Neural progenitor cell (in vitro differentiated cells): ENCODE measurements at regions not wholly inside any gene's neighbourhood (a gene's known extent, or its start where the extent isn't known, plus 50 kb on each side); places are given as distances from the start of the nearest gene placed in this dataset.

ENCODE experiments used
- DNase-seq: peaks from one replicate; pipeline ENCODE4 v3.0.0-alpha.2; 2016; ENCODE audit warnings: low spot score
- H2AFZ ChIP-seq: fragments of 200-600 bp; sonication (generic); replicated peaks from 2 replicates; pipeline ENCODE4 v1.6.1; 2016; ENCODE audit warnings: antibody characterized with exemption
- H3F3A ChIP-seq: fragments of 200-600 bp; sonication (generic); 2 replicates; pipeline ENCODE4 v1.6.1; 2016; ENCODE audit warnings: antibody characterized with exemption, low read depth
- H3K27ac ChIP-seq: fragments of 200-600 bp; sonication (generic); 2 replicates; pipeline ENCODE4 v1.5.1; 2016; ENCODE audit warnings: mild to moderate bottlenecking
- H3K27me3 ChIP-seq: fragments of 200-600 bp; sonication (generic); 2 replicates; pipeline ENCODE4 v1.6.1; 2016; ENCODE audit warnings: mild to moderate bottlenecking, moderate library complexity
- H3K36me3 ChIP-seq: fragments of 200-600 bp; sonication (generic); 2 replicates; pipeline ENCODE4 v1.5.1; 2016
- H3K4me1 ChIP-seq: fragments of 200-600 bp; sonication (generic); 2 replicates; pipeline ENCODE4 v1.6.1; 2016; ENCODE audit warnings: mixed run types
- H3K4me2 ChIP-seq: fragments of 200-600 bp; sonication (generic); 2 replicates; pipeline ENCODE4 v1.6.1; 2016
- H3K4me3 ChIP-seq: fragments of 200-600 bp; sonication (generic); 2 replicates; pipeline ENCODE4 v1.5.1; 2016
- H3K79me2 ChIP-seq: fragments of 200-600 bp; sonication (generic); 2 replicates; pipeline ENCODE4 v1.6.1; 2016; ENCODE audit warnings: low read depth
- H3K9ac ChIP-seq: fragments of 200-600 bp; sonication (generic); 2 replicates; pipeline ENCODE4 v1.6.1; 2016
- H3K9me3 ChIP-seq: fragments of 200-600 bp; sonication (generic); 2 replicates; pipeline ENCODE4 v1.5.1; 2016; ENCODE audit warnings: low read depth
- H4K20me1 ChIP-seq: fragments of 200-600 bp; sonication (generic); 2 replicates; pipeline ENCODE4 v1.6.1; 2016; ENCODE audit warnings: low read depth
- H3K27ac Mint-ChIP-seq: 3 replicates; pipeline ENCODE4 v1.8.0; 2021; ENCODE audit warnings: mixed read lengths
- H3K27me3 Mint-ChIP-seq: 2 replicates; pipeline ENCODE4 v1.8.0; 2022; ENCODE audit warnings: low read depth, mild to moderate bottlenecking, inconsistent platforms, moderate library complexity, mixed read lengths; ENCODE audit not compliant: insufficient read depth
- H3K36me3 Mint-ChIP-seq: 3 replicates; pipeline ENCODE4 v1.8.0; 2021; ENCODE audit warnings: mixed read lengths
- H3K4me1 Mint-ChIP-seq: 3 replicates; pipeline ENCODE4 v1.8.0; 2021; ENCODE audit warnings: mixed read lengths
- H3K4me3 Mint-ChIP-seq: 3 replicates; pipeline ENCODE4 v1.8.0; 2021; ENCODE audit warnings: mild to moderate bottlenecking, moderate library complexity, mixed read lengths
- H3K9me3 Mint-ChIP-seq: 3 replicates; pipeline ENCODE4 v1.8.0; 2020; ENCODE audit warnings: mixed read lengths
- EZH2 ChIP-seq: fragments of 200-600 bp; sonication (generic); IDR thresholded peaks from 2 replicates; pipeline ENCODE4 v1.6.1; 2017; ENCODE audit warnings: antibody characterized with exemption, mild to moderate bottlenecking, moderate library complexity
- EZH2phosphoT487 ChIP-seq: fragments of 200-600 bp; sonication (generic); IDR thresholded peaks from 2 replicates; pipeline ENCODE4 v1.6.1; 2017; ENCODE audit warnings: antibody characterized with exemption
- TF ChIP-seq, protein P1 (sequence below): fragments of 200-600 bp; sonication (generic); IDR thresholded peaks from 2 replicates; pipeline ENCODE4 v1.5.1; 2017; ENCODE audit warnings: antibody characterized with exemption, mild to moderate bottlenecking

DNA sequence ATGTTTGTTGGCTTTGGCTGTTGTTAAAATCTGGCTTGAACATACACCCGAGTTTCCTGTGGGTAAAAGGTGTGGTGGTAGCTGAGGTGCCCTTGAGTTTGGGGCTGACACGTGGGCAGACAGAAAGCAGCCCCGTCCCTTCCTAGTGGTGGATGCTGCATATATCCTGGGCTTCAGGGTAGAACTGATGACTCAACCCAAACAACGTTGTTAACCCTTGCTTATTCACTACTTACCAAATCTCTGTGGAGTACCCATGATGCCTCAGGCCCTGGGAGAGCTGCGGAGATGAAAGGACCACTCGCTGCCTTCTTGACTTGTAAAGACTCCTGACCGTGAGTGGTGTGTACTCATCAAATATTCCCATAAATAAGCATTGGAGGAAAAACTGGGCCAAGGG is 245.1 kb downstream of the RAB11FIP2 start:
- H2AFZ ChIP-seq, result no peak overlapping the region
- Mint-ChIP-seq H3K4me1 (peaks cover 38% of the 10 kb centered on the region), H3K4me3 (no peak overlapping the region), H3K9me3 (peaks cover 5% of the 10 kb centered on the region), H3K27me3 (peaks cover 2% of the 10 kb centered on the region), H3K27ac (no peak overlapping the region), H3K36me3 (no peaks in the 10 kb centered on the region)
- no peaks in the 10 kb centered on the region for H3K9me3 ChIP-seq
- TF ChIP-seq, protein P1, sequence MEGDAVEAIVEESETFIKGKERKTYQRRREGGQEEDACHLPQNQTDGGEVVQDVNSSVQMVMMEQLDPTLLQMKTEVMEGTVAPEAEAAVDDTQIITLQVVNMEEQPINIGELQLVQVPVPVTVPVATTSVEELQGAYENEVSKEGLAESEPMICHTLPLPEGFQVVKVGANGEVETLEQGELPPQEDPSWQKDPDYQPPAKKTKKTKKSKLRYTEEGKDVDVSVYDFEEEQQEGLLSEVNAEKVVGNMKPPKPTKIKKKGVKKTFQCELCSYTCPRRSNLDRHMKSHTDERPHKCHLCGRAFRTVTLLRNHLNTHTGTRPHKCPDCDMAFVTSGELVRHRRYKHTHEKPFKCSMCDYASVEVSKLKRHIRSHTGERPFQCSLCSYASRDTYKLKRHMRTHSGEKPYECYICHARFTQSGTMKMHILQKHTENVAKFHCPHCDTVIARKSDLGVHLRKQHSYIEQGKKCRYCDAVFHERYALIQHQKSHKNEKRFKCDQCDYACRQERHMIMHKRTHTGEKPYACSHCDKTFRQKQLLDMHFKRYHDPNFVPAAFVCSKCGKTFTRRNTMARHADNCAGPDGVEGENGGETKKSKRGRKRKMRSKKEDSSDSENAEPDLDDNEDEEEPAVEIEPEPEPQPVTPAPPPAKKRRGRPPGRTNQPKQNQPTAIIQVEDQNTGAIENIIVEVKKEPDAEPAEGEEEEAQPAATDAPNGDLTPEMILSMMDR, result no peak
- TF ChIP-seq EZH2phosphoT487, result no peak
- no peak for TF ChIP-seq EZH2
- H3K4me2 ChIP-seq, result no peak overlapping the region
- DNase-seq, result no peak
- no peaks in the 10 kb centered on the region for H3K36me3 ChIP-seq
- no peak overlapping the region for H3K9ac ChIP-seq
- H3K79me2 ChIP-seq, result no peaks in the 10 kb centered on the region
- no peak overlapping the region for H3K27ac ChIP-seq
- no peaks in the 10 kb centered on the region for H3K27me3 ChIP-seq
- H3F3A ChIP-seq, result peaks cover 17% of the 10 kb centered on the region
- peaks cover 6% of the 10 kb centered on the region for H4K20me1 ChIP-seq
- peaks cover 26% of the 10 kb centered on the region for H3K4me1 ChIP-seq
- H3K4me3 ChIP-seq, result no peak overlapping the region

DNA sequence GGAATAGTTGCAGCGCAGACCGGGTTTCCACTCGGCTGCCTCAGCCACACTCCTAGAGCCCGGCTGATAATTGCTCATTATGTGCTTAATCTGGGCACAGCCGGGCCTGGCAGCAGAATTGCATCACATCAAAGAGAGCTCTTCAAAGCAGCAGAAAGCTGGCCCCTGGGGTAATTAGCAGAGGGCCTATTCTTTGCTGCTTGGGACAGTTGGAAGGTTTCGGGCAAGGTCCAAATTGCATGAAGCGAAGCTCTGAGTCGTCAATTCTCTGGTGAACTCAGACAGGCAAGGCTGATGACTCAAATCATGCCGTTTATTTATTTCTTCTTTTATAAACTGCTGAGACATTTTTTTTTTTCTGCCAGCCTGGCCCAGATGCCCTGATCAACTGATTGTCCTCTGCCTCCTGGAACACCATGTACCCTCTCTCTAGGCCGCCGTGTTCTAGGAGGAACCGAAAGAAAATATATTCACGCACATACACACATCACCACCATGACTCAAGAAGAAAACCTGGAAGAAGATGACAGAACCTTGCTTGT is 242.2 kb downstream of the RAB11FIP2 start:
- H3K4me2 ChIP-seq, result peak overlapping the region; percentile 54
- H3K4me1 ChIP-seq, result peaks cover 26% of the 10 kb centered on the region
- H3K9ac ChIP-seq, result no peak overlapping the region
- Mint-ChIP-seq H3K27ac (no peak overlapping the region), H3K4me1 (peaks cover 36% of the 10 kb centered on the region), H3K27me3 (peaks cover 4% of the 10 kb centered on the region), H3K9me3 (peaks cover 6% of the 10 kb centered on the region), H3K4me3 (no peak overlapping the region), H3K36me3 (peaks cover under 1% of the 10 kb centered on the region)
- H3K27me3 ChIP-seq, result no peaks in the 10 kb centered on the region
- no peaks in the 10 kb centered on the region for H3K79me2 ChIP-seq
- TF ChIP-seq EZH2, result no peak
- TF ChIP-seq, protein P1, result no peak
- no peak overlapping the region for H2AFZ ChIP-seq
- H4K20me1 ChIP-seq, result peaks cover 6% of the 10 kb centered on the region
- H3K27ac ChIP-seq, result no peak overlapping the region
- peak; percentile 88 for DNase-seq
- no peaks in the 10 kb centered on the region for H3K9me3 ChIP-seq
- no peaks in the 10 kb centered on the region for H3K36me3 ChIP-seq
- no peak overlapping the region for H3K4me3 ChIP-seq
- peaks cover 17% of the 10 kb centered on the region for H3F3A ChIP-seq

DNA sequence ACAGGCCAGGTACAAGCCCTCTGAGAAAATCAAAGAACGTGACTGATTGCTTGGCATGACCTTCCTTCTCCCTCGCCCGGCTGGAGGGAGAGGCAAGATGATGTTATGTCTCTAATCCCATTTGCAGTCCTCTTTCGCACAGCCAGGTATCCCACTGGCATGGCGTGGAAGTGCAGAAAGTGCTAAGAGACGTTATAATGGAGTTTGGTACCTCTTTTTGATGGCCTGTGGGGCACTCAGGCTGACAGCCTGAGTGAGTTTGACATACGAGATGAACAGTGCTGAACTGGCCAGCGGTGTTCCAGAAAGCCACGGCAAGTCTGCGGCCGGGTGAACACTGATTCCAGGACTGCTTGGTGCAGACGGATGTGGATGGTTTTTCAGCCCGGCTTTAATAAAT is 241.6 kb downstream of the RAB11FIP2 start:
- Mint-ChIP-seq H3K4me3 (peak overlapping the region; percentile 53), H3K36me3 (peaks cover 2% of the 10 kb centered on the region), H3K9me3 (peaks cover 10% of the 10 kb centered on the region), H3K27me3 (peaks cover 4% of the 10 kb centered on the region), H3K4me1 (peaks cover 36% of the 10 kb centered on the region), H3K27ac (no peak overlapping the region)
- Histone ChIP-seq H3K4me1 (peaks cover 26% of the 10 kb centered on the region), H4K20me1 (peaks cover 6% of the 10 kb centered on the region), H3K36me3 (no peaks in the 10 kb centered on the region), H3K9ac (no peak overlapping the region), H3K79me2 (no peaks in the 10 kb centered on the region), H3K4me2 (peak overlapping the region; percentile 54), H3K4me3 (no peak overlapping the region), H3K9me3 (no peaks in the 10 kb centered on the region), H3K27ac (no peak overlapping the region), H2AFZ (no peak overlapping the region), H3F3A (peaks cover 17% of the 10 kb centered on the region), H3K27me3 (no peaks in the 10 kb centered on the region)
- TF ChIP-seq EZH2phosphoT487, result no peak
- no peak for TF ChIP-seq EZH2
- TF ChIP-seq, protein P1, result no peak
- DNase-seq, result peak; percentile 20
